B cell (primary cell): ENCODE measurements at regions not wholly inside any gene's neighbourhood (a gene's known extent, or its start where the extent isn't known, plus 50 kb on each side); places are given as distances from the start of the nearest gene placed in this dataset.

Experiments
- ATAC-seq: fragments of 200-7000 bp; cut with Tn5 transposase; one replicate; pipeline ENCODE4 v1.10.0; 2021; ENCODE audit warnings: low read depth, mild to moderate bottlenecking, moderate number of reproducible peaks, moderate library complexity
- CTCF ChIA-PET: fragments of 350-600 bp; sonication (Branson Sonifier 250); formaldehyde crosslinking; loops from one replicate; lab custom pipeline; 2021; ENCODE audit warnings: antibody characterized with exemption, inconsistent platforms; lab: Charles Lee
- POLR2A ChIA-PET: fragments of 350-600 bp; sonication (Branson Sonifier 250); formaldehyde crosslinking; loops from one replicate; lab custom pipeline; 2021; ENCODE audit warnings: antibody characterized with exemption; lab: Charles Lee
- DNase-seq: peaks from one replicate; pipeline ENCODE4 v3.0.0; 2013
- H2AFZ ChIP-seq: 2 replicates; pipeline ENCODE4 v1.6.1; 2012; ENCODE audit warnings: mild to moderate bottlenecking, low read depth, low read length; ENCODE audit not compliant: insufficient read depth, poor library complexity, severe bottlenecking
- H3K27ac ChIP-seq, 2 donors: 1 replicate in 1 of 2; 2 replicates in 1 of 2; pipeline ENCODE4 v1.5.1; 2012 to 2013; ENCODE audit warnings: low read length in 2 of 2, mild to moderate bottlenecking in 2 of 2, moderate library complexity in 1 of 2
- H3K27me3 ChIP-seq, 4 experiments: fragments of 200-600 bp in 1 of 4; sonication (generic) in 1 of 4; replicated peaks in 1 of 4; 1 replicate in 2 of 4; 2 replicates in 2 of 4; pipeline versions ENCODE4 v1.6.1 to v1.7.0; 2013 to 2016; ENCODE audit warnings: low read length in 3 of 4, mild to moderate bottlenecking in 2 of 4, mixed read lengths in 1 of 4, moderate library complexity in 1 of 4; ENCODE audit not compliant: insufficient read depth in 4 of 4, control insufficient read depth in 3 of 4; ENCODE audit errors: control extremely low read depth in 1 of 4
- H3K36me3 ChIP-seq, 2 experiments: replicated peaks in 1 of 2; 1 replicate in 1 of 2; 2 replicates in 1 of 2; pipeline versions ENCODE4 v1.6.1 to v1.7.1; 2013; ENCODE audit warnings: low read length in 1 of 2; ENCODE audit not compliant: insufficient read depth in 2 of 2, control insufficient read depth in 1 of 2; ENCODE audit errors: control extremely low read depth in 1 of 2, extremely low read depth in 1 of 2
- H3K4me1 ChIP-seq, 2 donors: fragments of 200-600 bp in 1 of 2; sonication (generic) in 1 of 2; 1 replicate in 1 of 2; 2 replicates in 1 of 2; pipeline versions ENCODE4 v1.5.1 to v1.6.1; 2013 to 2017; ENCODE audit warnings: low read length in 2 of 2; ENCODE audit not compliant: control insufficient read depth in 2 of 2, insufficient read depth in 2 of 2
- H3K4me2 ChIP-seq: replicated peaks from 2 replicates; pipeline ENCODE3; 2012; ENCODE audit warnings: mild to moderate bottlenecking, low read depth, low read length; ENCODE audit not compliant: poor library complexity, severe bottlenecking
- H3K4me3 ChIP-seq, 5 experiments: fragments of 200-600 bp in 1 of 5; sonication (generic) in 1 of 5; 1 replicate in 3 of 5; 2 replicates in 2 of 5; pipeline versions ENCODE4 v1.5.1 to v1.7.0; 2011 to 2016; ENCODE audit warnings: low read length in 4 of 5, mild to moderate bottlenecking in 4 of 5, low read depth in 2 of 5, control low read depth in 1 of 5, moderate library complexity in 1 of 5; ENCODE audit not compliant: insufficient read depth in 1 of 5; ENCODE audit errors: control extremely low read depth in 1 of 5, extremely low read depth in 1 of 5
- H3K79me2 ChIP-seq: fragments of 200-600 bp; sonication (generic); one replicate; pipeline ENCODE4 v1.6.0; 2016; ENCODE audit warnings: low read length; ENCODE audit not compliant: control insufficient read depth, insufficient read depth
- H3K9ac ChIP-seq: fragments of 200-600 bp; sonication (generic); 2 replicates; pipeline ENCODE4 v1.6.1; 2017; ENCODE audit warnings: mild to moderate bottlenecking, low read length, moderate library complexity
- H3K9me3 ChIP-seq, 3 donors: one replicate each; pipeline versions ENCODE4 v1.6.1 to v1.7.1; 2013; ENCODE audit warnings: low read length in 2 of 3; ENCODE audit not compliant: control insufficient read depth in 2 of 3, insufficient read depth in 1 of 3; ENCODE audit errors: control extremely low read depth in 1 of 3
- H4K20me1 ChIP-seq: 2 replicates; pipeline ENCODE4 v1.6.0; 2012; ENCODE audit warnings: mild to moderate bottlenecking, low read length; ENCODE audit not compliant: insufficient read depth, control insufficient read depth, poor library complexity, severe bottlenecking
- H3K27ac Mint-ChIP-seq: one replicate; pipeline ENCODE4 v1.8.0; 2021; ENCODE audit warnings: mixed read lengths
- H3K27me3 Mint-ChIP-seq: one replicate; pipeline ENCODE4 v1.8.0; 2021; ENCODE audit warnings: mixed read lengths
- H3K4me1 Mint-ChIP-seq: one replicate; pipeline ENCODE4 v1.8.0; 2021; ENCODE audit warnings: mixed read lengths
- H3K4me3 Mint-ChIP-seq: one replicate; pipeline ENCODE4 v1.8.0; 2021; ENCODE audit warnings: mixed read lengths
- H3K9me3 Mint-ChIP-seq: one replicate; pipeline ENCODE4 v1.8.0; 2022; ENCODE audit warnings: mixed read lengths; ENCODE audit not compliant: insufficient read depth
- CTCF ChIP-seq: fragments of 200-600 bp; IDR thresholded peaks from one replicate; pipeline ENCODE4 v1.8.0; 2022; ENCODE audit warnings: antibody characterized with exemption, mild to moderate bottlenecking
- EZH2 ChIP-seq: IDR thresholded peaks from 2 replicates; pipeline ENCODE4 v1.6.1; 2012; ENCODE audit warnings: borderline replicate concordance, low read depth, mild to moderate bottlenecking, moderate library complexity, low read length; ENCODE audit not compliant: insufficient read depth, poor library complexity, severe bottlenecking
- WGBS: methylation state at CpG from one replicate; pipeline ENCODE4 v1.1.5; 2013; ENCODE audit warnings: missing lambda C conversion rate; ENCODE audit not compliant: insufficient coverage; 5-methylcytosine and 5-hydroxymethylcytosine counted together
- intact Hi-C: fragments of 100-400 bp; cut with micrococcal nuclease; formaldehyde crosslinking; loops from one replicate; pipeline ENCODE4 v1.10.0; 2022

- 64% methylated on average over 1 of the region's 2 CpGs for WGBS
- Histone ChIP-seq H3K36me3 (no peaks in the 10 kb centered on the region), H3K4me2 (no peak overlapping the region), H3K9ac (no peak overlapping the region), H3K79me2 (no peaks in the 10 kb centered on the region), H3K4me1 (no peaks in the 10 kb centered on the region), H3K9me3 (peaks cover 0 to 11% (median 9%) of the 10 kb centered on the region in 3 donors), H3K4me3 (no peak overlapping the region), H3K27me3 (no peaks in the 10 kb centered on the region), H2AFZ (no peak overlapping the region), H3K27ac (no peak overlapping the region), H4K20me1 (no peaks in the 10 kb centered on the region)
- H3K27me3 Mint-ChIP-seq: peaks cover 14% of the 10 kb centered on the region
- H3K4me3 Mint-ChIP-seq: no peak overlapping the region
- intact Hi-C loops: no loop called here
- CTCF ChIA-PET: no interaction called here
- no peaks in the 10 kb centered on the region for H3K4me1 Mint-ChIP-seq
- no peak for ATAC-seq
- peaks cover 7% of the 10 kb centered on the region for H3K9me3 Mint-ChIP-seq
- DNase-seq: no peak
- no peak overlapping the region for H3K27ac Mint-ChIP-seq
- no peak for TF ChIP-seq CTCF
- TF ChIP-seq EZH2: no peak
- POLR2A ChIA-PET: no interaction called here
Observed at GRCh38 chr19:33895366-33895765, 98.7 kb downstream of the KCTD15 start.

- H3K4me2 ChIP-seq: no peak overlapping the region
- no peak overlapping the region for H3K4me3 ChIP-seq
- H2AFZ ChIP-seq: no peak overlapping the region
- ChIA-PET POLR2A (no interaction called here), CTCF (no interaction called here)
- no peak overlapping the region for H3K9ac ChIP-seq
- peaks cover 35% of the 10 kb centered on the region for H3K27me3 Mint-ChIP-seq
- ATAC-seq: no peak
- H3K4me3 Mint-ChIP-seq: no peak overlapping the region
- no peak for TF ChIP-seq CTCF
- no peak for TF ChIP-seq EZH2
- H3K27ac ChIP-seq: no peak overlapping the region
- H3K9me3 Mint-ChIP-seq: peaks cover 7% of the 10 kb centered on the region
- H3K79me2 ChIP-seq: no peaks in the 10 kb centered on the region
- intact Hi-C loops: no loop called here
- no peaks in the 10 kb centered on the region for H3K36me3 ChIP-seq
- H3K27ac Mint-ChIP-seq: no peak overlapping the region
- peaks cover 0 to 3% (median 0%) of the 10 kb centered on the region in 4 experiments for H3K27me3 ChIP-seq
- no peaks in the 10 kb centered on the region for H4K20me1 ChIP-seq
- H3K4me1 ChIP-seq: no peaks in the 10 kb centered on the region
- no peak for DNase-seq
- no peaks in the 10 kb centered on the region for H3K4me1 Mint-ChIP-seq
- H3K9me3 ChIP-seq: peaks cover 0 to 11% (median 9%) of the 10 kb centered on the region in 3 donors
Observed at GRCh38 chr19:33898062-33898677, 101.5 kb downstream of the KCTD15 start.
